GM19328 (cell line): ENCODE measurements at regions not wholly inside any gene's neighbourhood (a gene's known extent, or its start where the extent isn't known, plus 50 kb on each side); places are given as distances from the start of the nearest gene placed in this dataset.

ENCODE experiments used
- ATAC-seq: cut with Tn5 transposase; IDR thresholded peaks from one replicate; pipeline ENCODE4 v1.9.1; 2021; ENCODE audit warnings: mild to moderate bottlenecking, moderate library complexity; ENCODE audit not compliant: unreplicated experiment

DNA sequence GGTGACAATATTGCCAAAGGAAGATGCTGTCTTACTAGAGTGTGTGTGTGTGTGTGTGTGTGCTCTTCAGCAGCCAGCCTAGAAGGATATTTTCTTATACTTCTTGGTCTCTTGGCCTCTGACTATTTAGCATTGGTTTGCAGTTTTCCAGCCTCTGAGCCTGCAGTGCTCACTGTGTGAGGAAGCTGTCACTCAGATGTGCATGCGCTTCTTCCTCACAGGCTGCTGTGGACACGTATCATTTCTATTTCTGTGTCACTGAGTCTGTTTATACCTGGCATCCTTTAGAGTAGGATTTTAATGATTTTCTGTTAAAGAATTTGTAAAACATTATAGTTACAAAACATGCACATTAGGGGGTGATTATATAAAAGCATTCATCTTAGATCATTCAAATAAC, 83.3 kb downstream of the ALDH8A1 start:
- ATAC-seq: no peak

DNA sequence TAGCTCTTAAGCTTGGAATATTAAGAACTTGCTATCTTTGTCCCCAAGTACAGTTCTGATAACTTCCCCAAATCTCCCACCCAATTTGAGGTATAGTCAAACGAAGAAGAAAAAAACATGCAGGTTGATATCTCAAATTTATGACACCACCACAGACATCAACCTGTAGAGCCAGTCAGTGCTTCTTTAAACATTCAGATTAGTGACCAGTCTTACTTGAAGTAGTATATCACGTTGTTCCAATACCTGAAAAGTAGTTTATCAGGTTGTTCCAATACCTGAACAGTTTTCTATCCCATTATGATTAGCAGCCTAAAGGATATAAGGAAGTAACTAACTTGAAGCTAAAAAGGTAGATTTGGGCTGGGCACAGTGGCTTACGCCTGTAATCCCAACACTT, 85.3 kb downstream of the ALDH8A1 start:
- ATAC-seq: no peak

DNA sequence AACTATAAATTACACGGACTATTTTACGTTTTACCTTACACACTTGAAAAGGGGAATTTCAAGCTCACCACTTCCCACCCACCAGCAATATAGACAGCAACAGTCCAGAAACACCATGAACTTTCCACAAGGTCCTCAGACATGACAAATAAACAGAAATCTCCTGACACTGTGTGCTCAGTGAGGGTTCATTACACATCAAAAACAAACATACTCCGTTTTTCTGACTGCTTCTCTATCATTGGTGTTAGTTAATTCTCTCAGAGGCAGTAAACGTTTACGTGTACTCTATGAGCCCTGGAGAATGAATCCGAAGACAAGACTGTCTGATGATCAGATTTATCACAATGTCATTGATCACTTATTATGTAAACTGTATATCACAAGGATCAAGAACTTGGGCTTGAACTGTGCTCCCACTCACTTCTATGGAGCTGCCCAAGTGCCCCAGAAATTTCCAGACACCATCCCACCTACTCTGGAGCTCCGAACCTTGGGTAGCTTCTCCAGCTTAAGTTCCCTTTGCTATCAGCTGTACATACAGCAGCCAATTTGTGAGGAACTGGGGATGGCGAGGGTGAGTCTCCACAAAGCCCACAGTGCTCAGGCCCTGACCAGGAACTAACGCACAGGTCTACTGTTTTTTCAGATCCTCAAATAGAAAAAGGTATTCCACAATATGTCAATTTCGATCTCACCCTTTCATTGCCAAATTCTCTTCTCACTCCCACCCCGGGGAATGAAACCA, 86.0 kb downstream of the ALDH8A1 start:
- no peak for ATAC-seq

DNA sequence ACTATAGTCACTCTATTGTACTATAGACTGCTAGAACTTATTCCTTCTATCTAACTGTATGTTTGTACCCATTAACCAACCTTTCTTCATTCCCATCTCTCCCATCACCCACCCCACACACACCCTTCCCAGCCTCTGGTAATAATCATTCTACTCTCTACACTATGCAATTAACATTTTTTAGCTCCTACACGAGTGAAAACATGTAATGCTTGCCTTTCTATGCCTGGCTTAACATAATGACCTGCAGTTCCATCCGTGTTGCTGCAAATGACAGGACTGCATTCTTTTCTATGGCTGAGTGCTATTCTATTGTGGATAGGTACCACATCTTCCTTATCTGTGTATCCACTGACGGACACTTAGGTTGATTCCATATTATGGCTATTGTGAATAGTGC, 95.5 kb downstream of the ALDH8A1 start:
- no peak for ATAC-seq

- ATAC-seq: no peak
Measured at GRCh38 chr6:134853111-134854055, 96.5 kb downstream of the ALDH8A1 start.

DNA sequence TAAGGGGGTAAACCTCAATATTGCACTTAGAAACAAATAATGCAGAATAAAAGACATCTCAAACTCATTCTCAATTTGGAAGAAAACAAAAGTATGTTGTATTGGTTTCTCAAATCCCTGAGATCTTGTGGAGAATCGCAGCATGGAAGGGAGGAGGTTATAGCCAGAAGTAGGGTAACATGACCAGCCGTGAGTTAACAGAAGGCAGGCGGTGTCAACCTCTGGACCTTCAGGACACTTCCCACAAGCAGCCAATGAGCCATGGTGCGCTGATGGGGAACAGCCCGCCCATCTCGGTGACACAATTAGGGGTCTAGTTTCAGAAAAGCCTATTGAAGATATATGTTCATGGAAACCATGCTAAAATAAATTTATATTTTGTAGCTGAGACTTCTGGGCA, 98.4 kb downstream of the ALDH8A1 start:
- ATAC-seq: no peak

- no peak for ATAC-seq
Measured at GRCh38 chr6:134850721-134851305, 99.1 kb downstream of the ALDH8A1 start.

DNA sequence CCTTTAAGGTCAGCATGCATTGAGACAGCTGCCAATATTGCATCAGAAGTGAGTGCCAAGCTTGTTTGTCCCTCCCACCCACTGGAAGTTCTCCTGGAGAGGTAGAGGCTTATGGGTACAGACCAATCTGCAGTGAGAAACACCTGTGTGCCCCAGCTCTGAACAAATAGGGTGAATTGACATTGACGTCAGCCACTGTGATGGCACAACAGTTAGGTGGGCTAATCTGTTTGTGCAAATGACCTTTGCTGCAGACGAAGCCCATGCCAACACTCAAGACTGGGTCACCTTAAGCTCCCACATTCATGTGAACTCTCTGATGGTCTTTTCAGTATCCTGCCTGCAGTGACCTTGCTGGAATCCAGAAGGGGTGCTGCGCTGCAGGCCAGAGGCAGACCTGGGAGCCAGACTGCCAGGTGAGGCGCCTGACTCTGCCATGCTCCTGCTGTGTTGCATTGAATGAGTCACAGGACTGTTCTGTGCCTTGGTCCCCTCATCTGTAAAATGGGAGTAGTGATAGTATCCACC, 99.9 kb downstream of the ALDH8A1 start:
- no peak for ATAC-seq

DNA sequence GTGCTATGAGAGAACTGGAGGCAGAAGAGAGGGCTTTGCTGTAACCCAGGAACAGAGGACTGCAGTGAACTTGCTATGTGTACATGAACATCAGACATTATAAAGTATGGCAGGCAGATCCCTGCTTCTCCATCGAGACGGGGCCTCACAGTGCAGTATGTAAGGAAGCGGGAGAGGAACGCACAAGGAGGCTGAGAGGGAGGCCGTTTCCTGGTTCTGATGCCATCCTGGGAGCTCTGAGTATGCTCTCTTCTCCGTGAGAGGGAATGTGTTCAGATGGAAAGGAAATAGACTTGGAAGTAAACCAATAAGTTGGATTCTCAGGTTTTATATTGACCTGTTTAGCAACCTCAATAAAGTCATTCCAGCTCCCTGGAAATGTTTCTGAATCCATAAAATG, 101.8 kb downstream of the ALDH8A1 start:
- ATAC-seq: no peak

- no peak for ATAC-seq
Measured at GRCh38 chr6:134846865-134847264, 103.0 kb downstream of the ALDH8A1 start.

- ATAC-seq: no peak
Measured at GRCh38 chr6:134846031-134846430, 103.9 kb downstream of the ALDH8A1 start.

DNA sequence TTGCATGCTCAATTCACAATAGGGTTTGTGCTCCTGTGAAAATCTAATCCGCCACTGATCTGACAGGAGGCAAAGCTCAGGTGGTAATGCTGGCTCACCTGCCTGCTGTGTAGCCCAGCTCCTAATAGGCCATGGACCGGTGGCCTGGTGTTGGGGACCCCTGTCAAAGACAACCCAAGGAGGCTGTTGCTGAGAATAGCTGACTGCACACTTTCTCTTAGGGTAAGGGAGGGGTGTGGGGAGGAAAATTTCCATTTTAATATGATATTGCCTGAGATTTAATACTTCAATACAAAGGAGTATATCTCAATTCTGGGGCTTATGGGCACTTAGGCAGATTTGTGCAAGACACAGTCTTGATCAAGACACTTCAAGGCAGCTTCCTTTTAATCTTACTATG, 105.8 kb downstream of the ALDH8A1 start:
- ATAC-seq: no peak

GRCh38 chr6:134840086-134840867, 109.6 kb downstream of the ALDH8A1 start:
- ATAC-seq: no peak

DNA sequence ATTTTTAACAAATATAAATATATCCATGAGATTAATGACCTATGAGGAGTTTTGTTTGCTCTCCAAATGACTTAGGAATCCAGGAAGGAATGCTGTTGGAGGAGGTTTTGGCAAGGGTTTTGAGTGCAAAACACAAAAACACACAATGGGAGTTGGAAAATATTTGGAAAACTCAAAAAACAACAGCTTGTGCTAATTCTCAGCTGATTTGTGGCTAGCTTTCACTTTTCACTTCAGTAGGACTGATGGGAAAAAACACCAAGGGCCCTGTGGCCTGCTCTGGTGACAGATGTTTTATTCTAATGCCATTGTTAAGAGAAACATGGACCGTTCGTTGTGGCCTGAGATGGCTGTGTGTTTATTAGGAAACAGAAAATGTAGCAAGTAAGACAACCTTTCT, 113.9 kb downstream of the ALDH8A1 start:
- ATAC-seq: no peak

DNA sequence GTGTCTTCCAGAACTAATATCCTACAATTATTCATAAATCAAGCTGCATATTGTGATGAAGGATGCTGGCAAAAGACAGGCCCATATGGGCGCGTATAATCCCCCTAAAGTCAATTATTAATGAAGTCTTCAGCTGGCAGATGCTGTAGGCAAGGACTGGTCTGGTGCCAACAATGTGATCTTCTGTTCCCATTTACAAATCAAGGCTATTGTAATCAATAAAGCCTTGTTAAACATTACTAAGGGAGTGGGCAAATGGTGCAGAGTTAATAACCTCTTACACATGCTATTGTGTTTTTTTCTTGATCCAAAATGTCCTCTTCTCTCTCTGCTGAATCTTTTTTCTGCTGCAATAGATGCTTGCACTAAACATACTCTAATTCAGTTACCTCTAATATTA, 119.0 kb downstream of the ALDH8A1 start:
- ATAC-seq: no peak

DNA sequence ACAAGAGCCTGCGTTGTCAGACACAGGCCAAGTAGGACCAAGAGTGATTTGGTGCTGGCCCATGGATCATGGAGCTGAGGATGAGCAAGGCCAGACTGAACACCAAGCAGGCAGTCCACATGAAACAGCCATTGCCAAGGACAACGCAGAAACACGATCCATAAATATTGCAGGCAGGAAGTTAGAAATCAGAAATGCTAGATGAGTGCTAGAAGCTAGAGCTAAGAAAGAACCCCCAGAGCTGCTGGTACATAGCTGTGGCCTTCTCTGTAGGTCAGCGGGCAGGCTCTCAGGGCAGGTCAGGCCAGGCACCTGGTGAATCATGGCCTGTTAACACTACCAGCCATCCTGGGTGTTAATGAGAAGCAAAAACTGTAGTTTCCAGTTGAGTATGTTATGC, 119.7 kb downstream of the ALDH8A1 start:
- no peak for ATAC-seq

GRCh38 chr6:134828641-134829040, 121.3 kb downstream of the ALDH8A1 start:
- ATAC-seq: no peak

- ATAC-seq: no peak
Measured at GRCh38 chr6:134826889-134827737, 122.8 kb downstream of the ALDH8A1 start.

DNA sequence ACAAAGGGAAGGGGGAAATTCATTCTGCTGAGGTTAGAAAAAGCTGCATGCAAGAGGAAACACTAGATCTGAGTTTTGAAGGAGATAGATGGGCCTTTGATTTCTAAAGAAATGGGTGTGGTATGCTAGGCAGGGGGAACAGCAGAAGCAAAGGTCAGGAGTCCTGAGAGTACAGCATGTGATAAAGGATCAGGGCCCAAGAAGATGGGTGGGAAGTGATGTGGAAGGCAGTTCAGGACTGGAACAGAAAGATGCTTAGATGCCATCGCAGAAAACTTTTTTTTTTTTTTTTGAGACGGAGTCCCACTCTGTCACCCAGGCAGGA, 126.2 kb downstream of the ALDH8A1 start:
- no peak for ATAC-seq
